SU-DHL-6 (cell line): ENCODE measurements at regions not wholly inside any gene's neighbourhood (a gene's known extent, or its start where the extent isn't known, plus 50 kb on each side); places are given as distances from the start of the nearest gene placed in this dataset.

Experiments
- CTCF ChIP-seq: fragments of 200-600 bp; sonication (generic); IDR thresholded peaks from one replicate; pipeline ENCODE4 v1.5.1; 2017; ENCODE audit warnings: antibody characterized with exemption, mild to moderate bottlenecking, low read length, moderate library complexity; ENCODE audit not compliant: insufficient read depth, poor library complexity, severe bottlenecking
- EZH2phosphoT487 ChIP-seq: fragments of 200-600 bp; sonication (generic), shearing (Covaris generic); conservative IDR thresholded peaks from 2 replicates; pipeline ENCODE4 v1.6.1; 2018; ENCODE audit warnings: mild to moderate bottlenecking, antibody characterized with exemption, low read length, moderate library complexity, mixed read lengths

GRCh38 chr16:85315866-85316265 is 203.6 kb upstream of the CIBAR2 start:
- TF ChIP-seq CTCF (no peak), EZH2phosphoT487 (no peak)
